GM12878 (cell line): ENCODE measurements at regions not wholly inside any gene's neighbourhood (a gene's known extent, or its start where the extent isn't known, plus 50 kb on each side); places are given as distances from the start of the nearest gene placed in this dataset.

Experiments
- ATAC-seq: fragments of 200-7000 bp; cut with Tn5 transposase; 3 replicates; pipeline ENCODE4 v1.9.1; 2020; ENCODE audit warnings: mild to moderate bottlenecking, moderate library complexity
- BruUV-seq: library from RNA; stranded (reverse); fragments of 400-500 nt; replicated peaks from 2 replicates; lab custom pipeline; 2021; lab: Mats Ljungman, UMichigan
- CTCF ChIA-PET: fragments of 300-600 bp; sonication (Branson Sonifier 250); formaldehyde crosslinking; extraction: SDS; loops from one replicate; lab custom pipeline; 2021; ENCODE audit warnings: inconsistent platforms; lab: Yijun Ruan, JAX
- POLR2A ChIA-PET: fragments of 350-600 bp; formaldehyde crosslinking; extraction: SDS; loops from one replicate; lab custom pipeline; 2021; ENCODE audit warnings: inconsistent platforms; lab: Charles Lee
- RAD21 ChIA-PET: fragments of 300-600 bp; sonication (Branson Sonifier 250); formaldehyde crosslinking; loops from one replicate; lab custom pipeline; 2023; ENCODE audit warnings: antibody characterized with exemption; ENCODE audit not compliant: unreplicated experiment; lab: Charles Lee
- SMC1A ChIA-PET: fragments of 300-600 bp; sonication (Branson Sonifier 250); formaldehyde crosslinking; loops from one replicate; lab custom pipeline; 2023; ENCODE audit not compliant: unreplicated experiment, uncharacterized antibody; lab: Charles Lee
- DNase-seq: peaks from one replicate; pipeline ENCODE4 v3.0.0-alpha.2; 2011; ENCODE audit warnings: low read depth, low spot score
- FAIRE-seq: peaks from 3 replicates; lab custom pipeline; 2011; peaks lifted over from hg19 to GRCh38; lab: Jason Lieb, UNC
- H2AFZ ChIP-seq: 2 replicates; pipeline ENCODE4 v1.6.0; 2011; ENCODE audit warnings: low read depth, low read length, control low read depth; ENCODE audit not compliant: control insufficient read depth
- H3K27ac ChIP-seq: 2 replicates; pipeline ENCODE4 v1.5.1; 2011; ENCODE audit warnings: control low read depth; ENCODE audit not compliant: control insufficient read depth, insufficient read depth
- H3K27me3 ChIP-seq, 2 experiments: replicated peaks in 1 of 2; 2 replicates each; pipeline versions ENCODE4 v1.6.0 to v1.6.1; 2011; ENCODE audit warnings: low read length in 1 of 2; ENCODE audit not compliant: control insufficient read depth in 2 of 2, insufficient read depth in 2 of 2
- H3K36me3 ChIP-seq, 2 experiments: 2 replicates each; pipeline ENCODE4 v1.5.1; 2011; ENCODE audit warnings: low read length in 1 of 2; ENCODE audit not compliant: control insufficient read depth in 2 of 2, insufficient read depth in 2 of 2
- H3K4me1 ChIP-seq: 2 replicates; pipeline ENCODE4 v1.6.1; 2011; ENCODE audit warnings: mild to moderate bottlenecking, low read length, moderate library complexity, mixed read lengths; ENCODE audit not compliant: control insufficient read depth, insufficient read depth
- H3K4me2 ChIP-seq: 2 replicates; pipeline ENCODE4 v1.6.0; 2011; ENCODE audit warnings: control low read depth; ENCODE audit not compliant: control insufficient read depth, insufficient read depth
- H3K4me3 ChIP-seq: fragments of 200-600 bp; sonication (generic); 2 replicates; pipeline ENCODE4 v1.5.1; 2016
- H3K79me2 ChIP-seq: 2 replicates; pipeline ENCODE4 v1.6.0; 2011; ENCODE audit warnings: low read length; ENCODE audit not compliant: control insufficient read depth, insufficient read depth
- H3K9ac ChIP-seq: 2 replicates; pipeline ENCODE4 v1.8.0; 2011; ENCODE audit warnings: low read length, control low read depth, mixed read lengths; ENCODE audit not compliant: control insufficient read depth, insufficient read depth
- H3K9me3 ChIP-seq: replicated peaks from 3 replicates; pipeline ENCODE4 v1.5.1; 2011; ENCODE audit warnings: mild to moderate bottlenecking, low read length; ENCODE audit not compliant: control insufficient read depth, insufficient read depth
- H4K20me1 ChIP-seq: 2 replicates; pipeline ENCODE4 v1.6.0; 2011; ENCODE audit not compliant: control insufficient read depth, insufficient read depth
- ETV6 ChIP-seq, 2 experiments: fragments of 450-650 bp in 1 of 2; IDR thresholded peaks in 1 of 2; conservative IDR thresholded peaks in 1 of 2; 2 replicates each; pipeline ENCODE4 v1.6.1; 2014; ENCODE audit warnings: antibody characterized with exemption in 1 of 2, borderline replicate concordance in 1 of 2, low read depth in 1 of 2, mild to moderate bottlenecking in 1 of 2, moderate library complexity in 1 of 2
- EZH2 ChIP-seq: IDR thresholded peaks from 2 replicates; pipeline ENCODE4 v1.6.1; 2012; ENCODE audit warnings: low read depth, mild to moderate bottlenecking, control low read depth, inconsistent platforms, low read length, borderline replicate concordance; ENCODE audit not compliant: control insufficient read depth
- FOXM1 ChIP-seq: IDR thresholded peaks from 2 replicates; pipeline ENCODE4 v1.6.1; 2012; ENCODE audit warnings: low read depth, mild to moderate bottlenecking, inconsistent platforms, low read length, moderate library complexity
- KDM1A ChIP-seq: fragments of 200-600 bp; sonication (generic); IDR thresholded peaks from 2 replicates; pipeline ENCODE4 v1.6.1; 2016; ENCODE audit warnings: borderline replicate concordance
- NBN ChIP-seq: fragments of 450-650 bp; IDR thresholded peaks from 2 replicates; pipeline ENCODE4 v1.6.1; 2016
- RFX5 ChIP-seq: IDR thresholded peaks from 2 replicates; pipeline ENCODE4 v1.6.1; 2011; ENCODE audit warnings: low read depth, low read length, improper control_type of control experiment
- SMARCA5 ChIP-seq: fragments of 450-650 bp; IDR thresholded peaks from 2 replicates; pipeline ENCODE4 v1.6.1; 2017; ENCODE audit warnings: mild to moderate bottlenecking
- SREBF2 ChIP-seq: IDR thresholded peaks from 2 replicates; pipeline ENCODE4 v1.6.1; 2012; ENCODE audit warnings: mild to moderate bottlenecking, low read length
- TCF12 ChIP-seq: IDR thresholded peaks from 2 replicates; pipeline ENCODE4 v1.6.1; 2011; ENCODE audit warnings: low read depth, mild to moderate bottlenecking, low read length
- WGBS: methylation state at CpG from one replicate; pipeline ENCODE4 v1.1.6; 2016; ENCODE audit warnings: low lambda C conversion rate; ENCODE audit not compliant: insufficient replicate concordance, insufficient coverage; ENCODE audit errors: missing lambda C conversion rate; 5-methylcytosine and 5-hydroxymethylcytosine counted together
- in situ Hi-C: fragments of 300-500 bp; cut with MboI; formaldehyde crosslinking; loops from 9 replicates; pipeline ENCODE4 v1.14.3; 2018; ENCODE audit warnings: mixed read lengths
- intact Hi-C: fragments of 100-400 bp; cut with micrococcal nuclease; formaldehyde crosslinking; loops from one replicate; pipeline ENCODE4 v1.14.2; 2022; ENCODE audit not compliant: unreplicated experiment
- TF ChIP-seq, protein P1 (sequence below): IDR thresholded peaks from 2 replicates; pipeline ENCODE4 v1.6.1; 2012; ENCODE audit warnings: low read depth, low read length, improper control_type of control experiment
- TF ChIP-seq, protein P2 (sequence below): IDR thresholded peaks from 2 replicates; pipeline ENCODE4 v1.6.1; 2011; ENCODE audit warnings: borderline replicate concordance, low read depth, mild to moderate bottlenecking, moderate library complexity, mixed read lengths, low read length; ENCODE audit not compliant: insufficient read depth; ENCODE audit errors: extremely low read length
- TF ChIP-seq, protein P3 (sequence below): IDR thresholded peaks from 2 replicates; pipeline ENCODE4 v1.6.1; 2011; ENCODE audit warnings: low read depth, mild to moderate bottlenecking, low read length, moderate library complexity, borderline replicate concordance; ENCODE audit errors: extremely low read depth
- TF ChIP-seq, protein P4 (sequence below): fragments of 450-650 bp; IDR thresholded peaks from 2 replicates; pipeline ENCODE4 v1.6.1; 2017; ENCODE audit warnings: low read depth, mild to moderate bottlenecking, moderate library complexity
- TF ChIP-seq, protein P5 (sequence below): fragments of 450-650 bp; conservative IDR thresholded peaks from 2 replicates; pipeline ENCODE4 v1.6.1; 2017; ENCODE audit warnings: mild to moderate bottlenecking, moderate library complexity
- TF ChIP-seq, protein P6 (sequence below), 3 experiments: IDR thresholded peaks in 2 of 3; conservative IDR thresholded peaks in 1 of 3; 2 replicates each; pipeline ENCODE4 v1.5.1; 2011; ENCODE audit warnings: low read depth in 3 of 3, low read length in 3 of 3, mild to moderate bottlenecking in 3 of 3, control low read depth in 2 of 3, moderate library complexity in 2 of 3, inconsistent platforms in 1 of 3, mixed read lengths in 1 of 3; ENCODE audit not compliant: control insufficient read depth in 2 of 3, insufficient read depth in 1 of 3; ENCODE audit errors: extremely low read depth in 1 of 3

DNA sequence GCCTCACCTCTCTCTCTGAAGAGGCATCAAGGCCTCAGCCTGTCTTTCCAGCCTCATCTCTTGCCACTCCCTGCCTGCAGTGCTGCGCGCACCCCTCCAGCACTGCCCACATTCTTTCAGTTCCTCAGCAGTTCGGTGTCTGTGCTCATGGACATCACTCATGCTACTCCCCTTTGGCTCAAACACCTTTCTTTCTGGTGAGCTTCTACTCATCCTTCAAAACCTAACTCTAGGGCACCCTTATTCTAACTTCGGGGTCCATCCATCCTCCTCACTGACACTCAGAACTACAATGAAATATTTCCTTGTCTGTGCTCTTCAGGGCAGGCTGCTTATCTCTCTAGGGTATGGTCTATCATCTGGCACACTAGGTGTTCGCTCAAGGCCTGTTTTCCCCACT is 169.9 kb upstream of the BMPER start (continued):
- TF ChIP-seq, protein P1, sequence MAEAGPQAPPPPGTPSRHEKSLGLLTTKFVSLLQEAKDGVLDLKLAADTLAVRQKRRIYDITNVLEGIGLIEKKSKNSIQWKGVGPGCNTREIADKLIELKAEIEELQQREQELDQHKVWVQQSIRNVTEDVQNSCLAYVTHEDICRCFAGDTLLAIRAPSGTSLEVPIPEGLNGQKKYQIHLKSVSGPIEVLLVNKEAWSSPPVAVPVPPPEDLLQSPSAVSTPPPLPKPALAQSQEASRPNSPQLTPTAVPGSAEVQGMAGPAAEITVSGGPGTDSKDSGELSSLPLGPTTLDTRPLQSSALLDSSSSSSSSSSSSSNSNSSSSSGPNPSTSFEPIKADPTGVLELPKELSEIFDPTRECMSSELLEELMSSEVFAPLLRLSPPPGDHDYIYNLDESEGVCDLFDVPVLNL: no peak
- TF ChIP-seq ETV6 (conservative IDR thresholded peaks at IDR 0.05 in 1 of 2, IDR thresholded peaks at IDR 0.05 in 1 of 2; ENCODE audit: borderline replicate concordance in 1 of 2, low read depth in 1 of 2): no peak
- TF ChIP-seq NBN: no peak
- TF ChIP-seq, protein P2, sequence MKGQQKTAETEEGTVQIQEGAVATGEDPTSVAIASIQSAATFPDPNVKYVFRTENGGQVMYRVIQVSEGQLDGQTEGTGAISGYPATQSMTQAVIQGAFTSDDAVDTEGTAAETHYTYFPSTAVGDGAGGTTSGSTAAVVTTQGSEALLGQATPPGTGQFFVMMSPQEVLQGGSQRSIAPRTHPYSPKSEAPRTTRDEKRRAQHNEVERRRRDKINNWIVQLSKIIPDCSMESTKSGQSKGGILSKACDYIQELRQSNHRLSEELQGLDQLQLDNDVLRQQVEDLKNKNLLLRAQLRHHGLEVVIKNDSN: no peak
- TF ChIP-seq TCF12: no peak
- TF ChIP-seq SREBF2: no peak
- TF ChIP-seq FOXM1: no peak
- TF ChIP-seq, protein P3, sequence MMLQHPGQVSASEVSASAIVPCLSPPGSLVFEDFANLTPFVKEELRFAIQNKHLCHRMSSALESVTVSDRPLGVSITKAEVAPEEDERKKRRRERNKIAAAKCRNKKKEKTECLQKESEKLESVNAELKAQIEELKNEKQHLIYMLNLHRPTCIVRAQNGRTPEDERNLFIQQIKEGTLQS: no peak
- no peak for TF ChIP-seq SMARCA5
- TF ChIP-seq KDM1A: no peak

DNA sequence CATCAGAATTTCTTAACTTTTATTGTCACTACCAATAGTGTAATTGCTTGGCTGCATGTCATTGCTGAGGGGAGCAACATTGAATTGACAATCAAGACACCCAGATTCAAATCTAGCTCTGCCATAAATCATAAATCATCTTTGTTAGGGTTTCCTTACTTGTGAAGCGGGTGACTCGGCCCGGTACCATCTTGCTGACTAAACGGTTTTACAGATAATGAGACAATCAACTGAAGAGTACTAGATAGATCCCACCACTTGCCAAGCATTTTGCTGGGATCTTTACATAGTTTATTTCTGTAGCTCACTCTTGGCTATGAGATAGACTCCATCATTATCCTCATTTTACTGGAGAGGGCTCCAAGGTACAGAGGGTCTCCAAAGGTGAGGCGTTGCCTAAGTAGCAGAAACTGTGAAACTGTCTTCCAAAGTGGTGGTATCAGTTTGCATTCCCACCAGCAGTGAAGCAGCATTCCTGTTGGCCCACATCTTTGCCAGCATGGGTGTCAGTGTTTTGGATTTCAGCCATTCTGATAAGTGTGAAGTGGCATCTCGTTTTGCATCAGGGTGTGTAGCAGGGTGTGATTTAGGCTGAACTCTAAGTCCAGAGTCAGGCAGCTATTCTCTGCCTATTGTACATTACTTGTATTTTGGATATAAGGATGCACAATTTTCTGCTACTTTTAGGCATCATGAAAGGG is 168.7 kb upstream of the BMPER start:
- Histone ChIP-seq H3K9me3 (no peaks in the 10 kb centered on the region), H3K79me2 (no peaks in the 10 kb centered on the region), H3K4me1 (no peaks in the 10 kb centered on the region), H3K4me3 (no peak overlapping the region), H3K9ac (no peak overlapping the region), H3K27ac (no peak overlapping the region), H3K27me3 (no peaks in the 10 kb centered on the region; a peak in 1 of 4 replicates), H2AFZ (no peak overlapping the region), H4K20me1 (no peaks in the 10 kb centered on the region), H3K36me3 (no peaks in the 10 kb centered on the region), H3K4me2 (no peak overlapping the region)
- ChIA-PET POLR2A (no interaction called here), SMC1A (no interaction called here), RAD21 (no interaction called here), CTCF (no interaction called here)
- WGBS: 36% methylated on average over 6 of the region's 6 CpGs
- in situ Hi-C loops (no loop called here), intact Hi-C loops (no loop called here)
- FAIRE-seq: no peak
- DNase-seq: no peak
- BruUV-seq: no TSS peak
- ATAC-seq: no peak
- TF ChIP-seq EZH2 (no peak), RFX5 (no peak)
- TF ChIP-seq, protein P4, sequence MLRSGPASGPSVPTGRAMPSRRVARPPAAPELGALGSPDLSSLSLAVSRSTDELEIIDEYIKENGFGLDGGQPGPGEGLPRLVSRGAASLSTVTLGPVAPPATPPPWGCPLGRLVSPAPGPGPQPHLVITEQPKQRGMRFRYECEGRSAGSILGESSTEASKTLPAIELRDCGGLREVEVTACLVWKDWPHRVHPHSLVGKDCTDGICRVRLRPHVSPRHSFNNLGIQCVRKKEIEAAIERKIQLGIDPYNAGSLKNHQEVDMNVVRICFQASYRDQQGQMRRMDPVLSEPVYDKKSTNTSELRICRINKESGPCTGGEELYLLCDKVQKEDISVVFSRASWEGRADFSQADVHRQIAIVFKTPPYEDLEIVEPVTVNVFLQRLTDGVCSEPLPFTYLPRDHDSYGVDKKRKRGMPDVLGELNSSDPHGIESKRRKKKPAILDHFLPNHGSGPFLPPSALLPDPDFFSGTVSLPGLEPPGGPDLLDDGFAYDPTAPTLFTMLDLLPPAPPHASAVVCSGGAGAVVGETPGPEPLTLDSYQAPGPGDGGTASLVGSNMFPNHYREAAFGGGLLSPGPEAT: no peak
- TF ChIP-seq, protein P5, sequence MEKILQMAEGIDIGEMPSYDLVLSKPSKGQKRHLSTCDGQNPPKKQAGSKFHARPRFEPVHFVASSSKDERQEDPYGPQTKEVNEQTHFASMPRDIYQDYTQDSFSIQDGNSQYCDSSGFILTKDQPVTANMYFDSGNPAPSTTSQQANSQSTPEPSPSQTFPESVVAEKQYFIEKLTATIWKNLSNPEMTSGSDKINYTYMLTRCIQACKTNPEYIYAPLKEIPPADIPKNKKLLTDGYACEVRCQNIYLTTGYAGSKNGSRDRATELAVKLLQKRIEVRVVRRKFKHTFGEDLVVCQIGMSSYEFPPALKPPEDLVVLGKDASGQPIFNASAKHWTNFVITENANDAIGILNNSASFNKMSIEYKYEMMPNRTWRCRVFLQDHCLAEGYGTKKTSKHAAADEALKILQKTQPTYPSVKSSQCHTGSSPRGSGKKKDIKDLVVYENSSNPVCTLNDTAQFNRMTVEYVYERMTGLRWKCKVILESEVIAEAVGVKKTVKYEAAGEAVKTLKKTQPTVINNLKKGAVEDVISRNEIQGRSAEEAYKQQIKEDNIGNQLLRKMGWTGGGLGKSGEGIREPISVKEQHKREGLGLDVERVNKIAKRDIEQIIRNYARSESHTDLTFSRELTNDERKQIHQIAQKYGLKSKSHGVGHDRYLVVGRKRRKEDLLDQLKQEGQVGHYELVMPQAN: no peak
- TF ChIP-seq, protein P6, sequence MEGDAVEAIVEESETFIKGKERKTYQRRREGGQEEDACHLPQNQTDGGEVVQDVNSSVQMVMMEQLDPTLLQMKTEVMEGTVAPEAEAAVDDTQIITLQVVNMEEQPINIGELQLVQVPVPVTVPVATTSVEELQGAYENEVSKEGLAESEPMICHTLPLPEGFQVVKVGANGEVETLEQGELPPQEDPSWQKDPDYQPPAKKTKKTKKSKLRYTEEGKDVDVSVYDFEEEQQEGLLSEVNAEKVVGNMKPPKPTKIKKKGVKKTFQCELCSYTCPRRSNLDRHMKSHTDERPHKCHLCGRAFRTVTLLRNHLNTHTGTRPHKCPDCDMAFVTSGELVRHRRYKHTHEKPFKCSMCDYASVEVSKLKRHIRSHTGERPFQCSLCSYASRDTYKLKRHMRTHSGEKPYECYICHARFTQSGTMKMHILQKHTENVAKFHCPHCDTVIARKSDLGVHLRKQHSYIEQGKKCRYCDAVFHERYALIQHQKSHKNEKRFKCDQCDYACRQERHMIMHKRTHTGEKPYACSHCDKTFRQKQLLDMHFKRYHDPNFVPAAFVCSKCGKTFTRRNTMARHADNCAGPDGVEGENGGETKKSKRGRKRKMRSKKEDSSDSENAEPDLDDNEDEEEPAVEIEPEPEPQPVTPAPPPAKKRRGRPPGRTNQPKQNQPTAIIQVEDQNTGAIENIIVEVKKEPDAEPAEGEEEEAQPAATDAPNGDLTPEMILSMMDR (IDR thresholded peaks at IDR 0.05 in 2 of 3, conservative IDR thresholded peaks at IDR 0.05 in 1 of 3; ENCODE audit: control insufficient read depth in 2 of 3, extremely low read depth in 1 of 3, insufficient read depth in 1 of 3, low read depth in 3 of 3, low read length in 3 of 3): no peak
